Liver (tissue), 8 donors: ENCODE measurements at regions not wholly inside any gene's neighbourhood (a gene's known extent, or its start where the extent isn't known, plus 50 kb on each side); places are given as distances from the start of the nearest gene placed in this dataset.
"Not testable (repeated sequence)": the region's sequence is repeated elsewhere in the genome, so short reads cannot be mapped to it uniquely, and the experiment has no call there.

Experiments used
- DNase-seq: peaks from one replicate; pipeline ENCODE4 v3.0.0-alpha.2; 2017; ENCODE audit warnings: low spot score
- H3K27ac ChIP-seq, 2 donors: one replicate each; pipeline ENCODE4 v1.7.0; 2013; ENCODE audit warnings: inconsistent platforms in 2 of 2, low read length in 2 of 2, control low read depth in 1 of 2, low read depth in 1 of 2, mild to moderate bottlenecking in 1 of 2
- H3K27me3 ChIP-seq, 4 donors: one replicate each; pipeline versions ENCODE4 v1.6.1 to v1.7.0; 2013; ENCODE audit warnings: low read length in 3 of 4, inconsistent platforms in 1 of 4, mild to moderate bottlenecking in 1 of 4, moderate library complexity in 1 of 4; ENCODE audit not compliant: control insufficient read depth in 4 of 4, insufficient read depth in 4 of 4
- H3K36me3 ChIP-seq, 4 donors: one replicate each; pipeline versions ENCODE4 v1.6.1 to v1.7.0; 2013; ENCODE audit warnings: low read length in 3 of 4, mild to moderate bottlenecking in 3 of 4, low read depth in 1 of 4, moderate library complexity in 1 of 4; ENCODE audit not compliant: control insufficient read depth in 4 of 4, insufficient read depth in 3 of 4
- H3K4me1 ChIP-seq, 4 donors: one replicate each; pipeline versions ENCODE4 v1.6.1 to v1.7.0; 2013; ENCODE audit warnings: low read length in 3 of 4, mild to moderate bottlenecking in 3 of 4, moderate library complexity in 1 of 4; ENCODE audit not compliant: control insufficient read depth in 4 of 4, insufficient read depth in 4 of 4
- H3K4me3 ChIP-seq, 3 donors: one replicate each; pipeline versions ENCODE4 v1.6.1 to v1.7.0; 2013; ENCODE audit warnings: low read length in 3 of 3, control low read depth in 1 of 3, low read depth in 1 of 3, mild to moderate bottlenecking in 1 of 3
- H3K9ac ChIP-seq, 2 donors: one replicate each; pipeline ENCODE4 v1.7.0; 2013; ENCODE audit warnings: low read length in 2 of 2, mild to moderate bottlenecking in 2 of 2, moderate library complexity in 2 of 2, control low read depth in 1 of 2, low read depth in 1 of 2
- H3K9me3 ChIP-seq, 4 donors: one replicate each; pipeline versions ENCODE4 v1.6.1 to v1.7.0; 2013; ENCODE audit warnings: low read length in 3 of 4; ENCODE audit not compliant: control insufficient read depth in 4 of 4
- HNF4A ChIP-seq, 2 donors: conservative IDR thresholded peaks; 2 replicates each; pipeline ENCODE4 v1.6.1; 2016; ENCODE audit warnings: antibody characterized with exemption in 2 of 2, mild to moderate bottlenecking in 2 of 2
- HNF4G ChIP-seq: IDR thresholded peaks from 2 replicates; pipeline ENCODE4 v1.6.1; 2016; ENCODE audit warnings: antibody characterized with exemption
- NR2F2 ChIP-seq: IDR thresholded peaks from 2 replicates; pipeline ENCODE4 v1.6.1; 2016; ENCODE audit warnings: antibody characterized with exemption
- RAD21 ChIP-seq, 2 donors: IDR thresholded peaks; 2 replicates each; pipeline ENCODE4 v1.6.1; 2016; ENCODE audit warnings: antibody characterized with exemption in 2 of 2, mild to moderate bottlenecking in 2 of 2
- RXRA ChIP-seq, 2 donors: IDR thresholded peaks; 2 replicates each; pipeline ENCODE4 v1.6.1; 2017 to 2018; ENCODE audit warnings: antibody characterized with exemption in 2 of 2, mild to moderate bottlenecking in 1 of 2
- SP1 ChIP-seq: IDR thresholded peaks from 2 replicates; pipeline ENCODE4 v1.6.1; 2018; ENCODE audit warnings: antibody characterized with exemption, mild to moderate bottlenecking
- WGBS: extraction: QIAGEN DNeasy Blood & Tissue Kit; methylation state at CpG from one replicate; pipeline ENCODE4 v1.1.7; 2013; 5-methylcytosine and 5-hydroxymethylcytosine counted together
- TF ChIP-seq, protein P1 (sequence below): fragments of 150-350 bp; IDR thresholded peaks from 2 replicates; pipeline ENCODE4 v1.5.1; 2017; ENCODE audit warnings: improper control_type of control experiment, low read depth, low read length; ENCODE audit not compliant: missing input control
- TF ChIP-seq, protein P2 (sequence below): IDR thresholded peaks from 2 replicates; pipeline ENCODE4 v1.6.1; 2016; ENCODE audit warnings: antibody characterized with exemption
- donor health status: healthy.
- donor health status: healthy.
- donor health status: healthy.
- donor health status: healthy.
- donor health status: healthy.

DNA sequence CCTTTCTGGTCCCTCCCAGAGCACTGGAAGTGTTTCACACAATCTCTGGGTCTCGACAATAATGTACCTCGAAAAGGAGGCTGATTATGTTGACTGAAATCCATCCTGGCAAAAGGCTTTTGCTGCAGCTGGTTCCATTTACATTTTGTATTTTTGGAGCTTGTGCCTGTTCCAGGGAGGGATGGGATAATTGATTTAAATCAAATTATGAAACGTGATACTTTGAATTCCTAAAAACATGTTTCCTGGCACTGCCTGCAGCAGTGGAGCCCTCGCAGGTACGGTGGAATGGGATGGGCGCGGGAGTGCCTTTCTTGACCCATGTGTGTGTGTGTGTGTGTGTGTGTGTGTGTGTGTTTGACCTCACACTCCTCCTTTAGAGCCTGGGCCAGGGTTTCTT, 455.5 kb upstream of the MEIS1 start:
- DNase-seq, result no peak
- 87% methylated on average over 7 of the region's 7 CpGs for WGBS
- no peaks in the 10 kb centered on the region for H3K36me3 ChIP-seq

DNA sequence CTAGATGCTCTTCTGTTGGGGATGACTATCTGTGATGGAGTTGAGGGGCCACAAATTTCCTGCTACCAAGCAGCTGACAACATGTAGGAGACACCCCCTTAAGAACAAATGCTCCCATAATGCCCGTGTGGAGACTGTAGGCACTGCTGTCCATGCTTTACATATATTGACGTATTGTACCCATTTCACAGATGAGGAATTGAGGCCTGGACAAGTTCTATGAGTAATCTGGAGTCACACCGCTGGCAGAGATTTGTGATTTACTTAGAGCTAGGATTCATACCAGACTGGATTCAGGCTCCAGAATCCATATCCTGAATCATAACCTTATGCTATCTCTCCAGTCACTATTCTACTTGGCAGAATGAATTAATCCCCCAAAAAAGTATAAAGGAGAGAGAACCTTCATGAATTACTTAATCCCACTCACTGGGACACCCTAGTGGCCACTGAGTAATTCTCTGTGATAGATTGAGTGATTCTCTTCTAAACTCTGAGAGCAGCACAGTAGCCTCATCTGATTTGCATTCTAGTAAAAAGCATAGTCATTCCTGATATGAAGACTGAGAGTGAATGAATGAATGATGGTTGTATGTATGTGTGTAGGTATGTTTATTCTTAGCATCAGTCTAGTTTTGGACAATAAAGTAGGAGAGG, 460.7 kb upstream of the MEIS1 start:
- Histone ChIP-seq H3K9me3 (peaks cover 0 to 3% (median 0%) of the 10 kb centered on the region in 4 donors), H3K27me3 (peaks cover 0 to 2% (median 0%) of the 10 kb centered on the region in 4 donors), H3K36me3 (no peaks in the 10 kb centered on the region), H3K9ac (no peak overlapping the region), H3K4me1 (peaks cover 0 to 6% (median 4%) of the 10 kb centered on the region in 4 donors), H3K27ac (no peak overlapping the region), H3K4me3 (no peak overlapping the region)
- 89% methylated on average over 3 of the region's 3 CpGs for WGBS
- TF ChIP-seq HNF4G (no peak), RAD21 (IDR thresholded peaks at IDR 0.05) (peak in 1 of 2 donors; percentile 30), SP1 (no peak)
- DNase-seq, result no peak

More for the DNA sequence above, 455.5 kb upstream of the MEIS1 start:
- Histone ChIP-seq H3K9me3 (peaks cover 0 to 3% (median 0%) of the 10 kb centered on the region in 4 donors), H3K9ac (no peak overlapping the region), H3K27me3 (peaks cover 0 to 6% (median 0%) of the 10 kb centered on the region in 4 donors), H3K27ac (no peak overlapping the region), H3K4me3 (no peak overlapping the region), H3K4me1 (no peaks in the 10 kb centered on the region)
- TF ChIP-seq, protein P1, sequence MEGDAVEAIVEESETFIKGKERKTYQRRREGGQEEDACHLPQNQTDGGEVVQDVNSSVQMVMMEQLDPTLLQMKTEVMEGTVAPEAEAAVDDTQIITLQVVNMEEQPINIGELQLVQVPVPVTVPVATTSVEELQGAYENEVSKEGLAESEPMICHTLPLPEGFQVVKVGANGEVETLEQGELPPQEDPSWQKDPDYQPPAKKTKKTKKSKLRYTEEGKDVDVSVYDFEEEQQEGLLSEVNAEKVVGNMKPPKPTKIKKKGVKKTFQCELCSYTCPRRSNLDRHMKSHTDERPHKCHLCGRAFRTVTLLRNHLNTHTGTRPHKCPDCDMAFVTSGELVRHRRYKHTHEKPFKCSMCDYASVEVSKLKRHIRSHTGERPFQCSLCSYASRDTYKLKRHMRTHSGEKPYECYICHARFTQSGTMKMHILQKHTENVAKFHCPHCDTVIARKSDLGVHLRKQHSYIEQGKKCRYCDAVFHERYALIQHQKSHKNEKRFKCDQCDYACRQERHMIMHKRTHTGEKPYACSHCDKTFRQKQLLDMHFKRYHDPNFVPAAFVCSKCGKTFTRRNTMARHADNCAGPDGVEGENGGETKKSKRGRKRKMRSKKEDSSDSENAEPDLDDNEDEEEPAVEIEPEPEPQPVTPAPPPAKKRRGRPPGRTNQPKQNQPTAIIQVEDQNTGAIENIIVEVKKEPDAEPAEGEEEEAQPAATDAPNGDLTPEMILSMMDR, result no peak
- TF ChIP-seq HNF4G, result no peak
- no peak for TF ChIP-seq RXRA (IDR thresholded peaks at IDR 0.05)
- TF ChIP-seq NR2F2, result no peak

DNA sequence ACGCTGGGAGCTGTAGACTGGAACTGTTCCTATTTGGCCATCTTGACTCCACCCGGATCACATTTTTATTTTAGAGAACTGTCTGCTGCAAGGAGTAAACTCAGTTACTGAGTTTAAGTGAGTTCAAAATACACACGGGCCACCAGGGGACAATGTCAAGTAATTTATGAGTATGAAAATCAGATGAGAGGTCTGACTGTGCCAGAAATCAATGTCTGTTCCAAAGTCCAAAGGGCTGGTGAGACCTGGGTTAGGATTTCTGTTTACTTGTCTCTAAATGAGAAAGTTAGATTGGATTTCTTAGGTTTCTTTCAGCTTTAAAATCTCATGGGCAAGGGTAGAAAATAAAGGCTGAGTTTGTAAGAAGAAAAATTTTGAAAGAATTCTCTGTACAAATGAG, 465.8 kb upstream of the MEIS1 start:
- no peaks in the 10 kb centered on the region for H3K9me3 ChIP-seq
- no peak overlapping the region for H3K27ac ChIP-seq
- H3K27me3 ChIP-seq, result no peaks in the 10 kb centered on the region
- H3K36me3 ChIP-seq, result no peaks in the 10 kb centered on the region
- no peak overlapping the region for H3K4me3 ChIP-seq
- 43% methylated on average over 3 of the region's 3 CpGs for WGBS
- H3K9ac ChIP-seq, result no peak overlapping the region
- H3K4me1 ChIP-seq, result peaks cover 2 to 9% (median 6%) of the 10 kb centered on the region in 4 donors
- no peak for DNase-seq
- peak; percentile 45 for TF ChIP-seq HNF4G
- TF ChIP-seq, protein P2, sequence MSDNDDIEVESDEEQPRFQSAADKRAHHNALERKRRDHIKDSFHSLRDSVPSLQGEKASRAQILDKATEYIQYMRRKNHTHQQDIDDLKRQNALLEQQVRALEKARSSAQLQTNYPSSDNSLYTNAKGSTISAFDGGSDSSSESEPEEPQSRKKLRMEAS, result no peak
- peak; percentile 70 to 73 for TF ChIP-seq HNF4A (conservative IDR thresholded peaks at IDR 0.05)
- no peak for TF ChIP-seq SP1

DNA sequence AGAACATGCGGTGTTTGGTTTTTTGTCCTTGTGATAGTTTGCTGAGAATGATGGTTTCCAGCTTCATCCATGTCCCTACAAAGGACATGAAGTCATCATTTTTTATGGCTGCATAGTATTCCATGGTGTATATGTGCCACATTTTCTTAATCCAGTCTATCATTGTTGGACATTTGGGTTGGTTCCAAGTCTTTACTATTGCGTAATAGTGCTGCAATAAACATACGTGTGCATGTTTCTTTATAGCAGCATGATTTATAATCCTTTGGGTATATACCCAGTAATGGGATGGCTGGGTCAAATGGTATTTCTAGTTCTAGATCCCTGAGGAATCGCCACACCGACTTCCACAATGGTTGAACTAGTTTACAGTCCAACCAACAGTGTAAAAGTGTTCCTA, 471.6 kb upstream of the MEIS1 start:
- WGBS, result 93% methylated on average over 5 of the region's 5 CpGs
- not testable (repeated sequence) for H3K4me1 ChIP-seq, H3K36me3 ChIP-seq, H3K27ac ChIP-seq, H3K27me3 ChIP-seq, H3K9me3 ChIP-seq, DNase-seq, H3K4me3 ChIP-seq, H3K9ac ChIP-seq
